Activated CD8-positive, alpha-beta memory T cell treated with anti-CD3 and anti-CD28 coated beads, Interleukin-2, amount 10 ng/mL, durations not matched to agents 7 days and 5 days (primary cell): ENCODE measurements at regions not wholly inside any gene's neighbourhood (a gene's known extent, or its start where the extent isn't known, plus 50 kb on each side); places are given as distances from the start of the nearest gene placed in this dataset.

Experiments used
- ATAC-seq: fragments of 150-1000 bp; cut with Tn5 transposase; one replicate; pipeline ENCODE4 v1.10.0; 2021; ENCODE audit warnings: moderate library complexity
- CTCF ChIA-PET: fragments of 350-600 bp; sonication (Branson Sonifier 250); formaldehyde crosslinking; loops from one replicate; lab custom pipeline; 2021; ENCODE audit warnings: antibody characterized with exemption; lab: Charles Lee
- DNase-seq: peaks from one replicate; pipeline ENCODE4 v3.0.0-alpha.2; 2020
- H3K27ac Mint-ChIP-seq: one replicate; pipeline ENCODE4 v1.8.0; 2021; ENCODE audit warnings: mild to moderate bottlenecking, mixed read lengths
- H3K27me3 Mint-ChIP-seq: one replicate; pipeline ENCODE4 v1.8.0; 2021; ENCODE audit warnings: mixed read lengths
- H3K36me3 Mint-ChIP-seq: one replicate; pipeline ENCODE4 v1.8.0; 2021; ENCODE audit warnings: mild to moderate bottlenecking, mixed read lengths
- H3K4me1 Mint-ChIP-seq: one replicate; pipeline ENCODE4 v1.8.0; 2021; ENCODE audit warnings: mixed read lengths
- H3K4me3 Mint-ChIP-seq: one replicate; pipeline ENCODE4 v1.8.0; 2021; ENCODE audit warnings: mild to moderate bottlenecking, moderate library complexity, mixed read lengths
- H3K9me3 Mint-ChIP-seq: one replicate; pipeline ENCODE4 v1.8.0; 2022; ENCODE audit warnings: low read depth, mixed read lengths

DNA sequence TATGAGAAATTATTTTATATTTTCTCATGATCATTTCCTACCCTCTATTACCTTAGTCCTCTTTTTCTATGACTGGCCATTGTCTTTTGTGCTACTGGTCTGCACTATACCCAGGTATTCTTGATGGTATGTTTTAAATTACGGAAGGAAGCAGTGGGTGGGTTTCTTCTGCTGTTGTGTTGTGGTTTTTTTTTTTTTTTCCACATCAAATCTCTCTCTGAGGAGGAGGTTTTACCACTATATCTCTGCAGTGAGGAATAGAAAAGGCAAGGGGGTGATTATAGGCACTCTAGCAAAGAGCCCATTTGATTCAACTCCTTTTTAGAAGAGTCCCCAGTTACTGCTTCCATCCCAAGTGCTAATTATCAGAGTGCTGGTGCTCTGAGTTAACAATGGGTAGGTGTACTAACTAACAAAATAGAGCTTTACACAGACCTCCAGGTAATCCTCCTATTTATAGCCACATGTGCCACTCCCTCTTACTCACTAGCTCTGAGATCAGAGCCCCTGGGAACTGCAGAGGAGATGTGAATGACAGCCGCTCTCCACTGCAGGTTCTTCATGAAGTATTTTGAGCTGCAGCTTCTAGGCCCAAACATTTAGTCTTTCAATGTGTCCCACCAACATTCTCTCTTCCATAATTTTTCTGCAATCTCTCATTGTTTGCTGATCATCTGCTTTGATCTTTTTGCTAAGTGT is 301.6 kb upstream of the GULP1 start:
- Mint-ChIP-seq H3K27me3 (no peaks in the 10 kb centered on the region), H3K9me3 (no peaks in the 10 kb centered on the region), H3K4me1 (peaks cover 5% of the 10 kb centered on the region), H3K36me3 (no peaks in the 10 kb centered on the region), H3K4me3 (no peak overlapping the region), H3K27ac (no peak overlapping the region)
- CTCF ChIA-PET, result no interaction called here
- DNase-seq (no peak), ATAC-seq (no peak)

DNA sequence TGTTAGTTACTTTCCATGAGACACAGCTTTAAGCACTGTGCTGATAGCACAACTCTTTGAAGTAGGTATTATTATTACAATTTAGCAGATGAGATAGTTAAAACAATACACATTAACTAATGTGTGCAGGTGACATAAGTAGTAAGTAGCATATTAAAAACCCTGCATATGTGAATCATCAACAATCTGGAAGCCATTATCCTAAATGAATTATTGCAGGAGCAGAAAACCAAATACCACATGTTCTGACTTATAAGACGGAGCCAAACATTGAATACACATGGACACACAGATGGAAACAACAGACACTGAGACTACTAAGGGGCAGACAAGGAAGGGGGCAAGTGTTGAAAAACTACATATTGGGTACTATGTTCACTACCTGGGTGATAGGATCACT is 300.3 kb upstream of the GULP1 start:
- DNase-seq, result no peak
- Mint-ChIP-seq H3K36me3 (no peaks in the 10 kb centered on the region), H3K9me3 (no peaks in the 10 kb centered on the region), H3K27ac (no peak overlapping the region), H3K4me1 (peaks cover 5% of the 10 kb centered on the region), H3K27me3 (no peaks in the 10 kb centered on the region), H3K4me3 (no peak overlapping the region)
- no peak for ATAC-seq
- CTCF ChIA-PET, result no interaction called here

DNA sequence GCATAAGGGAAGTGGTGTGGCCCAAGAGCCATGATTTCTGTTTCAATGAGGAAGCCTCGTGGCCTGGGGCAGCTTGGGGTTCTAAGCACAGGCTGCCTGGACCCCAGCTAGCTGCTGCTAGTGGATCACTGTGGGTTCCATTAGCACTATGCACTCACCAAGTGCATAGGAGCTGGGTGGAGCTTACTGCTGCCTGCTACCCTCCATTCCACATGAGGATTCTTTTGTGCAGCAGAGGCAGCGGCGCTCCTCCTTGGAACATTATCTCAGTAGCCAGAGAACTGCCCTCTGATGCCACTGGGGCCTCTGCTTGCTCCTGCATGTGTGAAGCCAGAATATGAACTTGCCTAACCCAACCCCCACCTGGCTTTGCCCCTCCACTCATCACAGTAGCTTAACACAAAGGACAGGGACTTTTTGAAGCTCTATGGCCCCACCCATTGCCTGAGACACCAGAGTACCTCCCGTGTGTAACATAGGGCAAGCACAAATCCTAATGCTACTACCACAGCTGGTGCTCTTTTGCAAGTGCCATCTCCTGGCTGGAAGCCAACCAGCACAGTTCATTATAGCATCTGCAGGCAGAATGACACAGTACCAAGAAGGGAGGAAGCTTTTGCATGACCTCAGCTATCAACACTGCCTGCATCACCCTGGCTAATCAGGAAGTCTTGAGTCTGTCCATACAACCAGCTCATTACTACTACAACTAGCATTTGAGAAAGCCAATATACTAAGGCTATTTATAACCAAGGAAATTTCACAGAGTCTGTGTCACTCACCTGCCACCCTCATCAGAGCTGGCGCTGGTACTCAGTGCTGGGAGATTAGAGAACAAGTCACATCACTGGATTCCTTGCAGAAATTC is 297.0 kb upstream of the GULP1 start:
- Mint-ChIP-seq H3K4me3 (no peak overlapping the region), H3K27me3 (no peaks in the 10 kb centered on the region), H3K4me1 (peaks cover 5% of the 10 kb centered on the region), H3K27ac (no peak overlapping the region), H3K9me3 (peaks cover 4% of the 10 kb centered on the region), H3K36me3 (no peaks in the 10 kb centered on the region)
- no peak for ATAC-seq
- CTCF ChIA-PET, result no interaction called here
- DNase-seq, result no peak

DNA sequence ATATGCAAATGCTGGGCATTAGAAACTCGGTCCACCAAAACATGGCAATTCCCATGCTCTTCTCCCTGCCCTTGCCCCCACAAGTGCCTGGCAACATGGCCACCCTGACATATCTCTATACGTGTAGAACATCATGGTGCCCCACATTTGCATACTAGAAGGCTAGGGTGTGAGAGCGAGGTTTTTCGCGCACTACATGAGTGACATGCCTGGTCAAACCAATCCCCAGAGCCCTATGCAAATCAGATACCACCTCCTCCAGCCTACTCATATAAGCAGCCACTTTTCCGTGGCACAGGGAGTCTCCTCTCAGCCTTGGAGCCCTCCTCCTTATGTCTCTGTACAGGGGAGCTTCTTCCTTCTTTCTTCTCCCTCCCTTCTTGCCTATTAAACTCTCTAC is 296.1 kb upstream of the GULP1 start:
- CTCF ChIA-PET, result no interaction called here
- DNase-seq, result no peak
- no peak overlapping the region for H3K4me3 Mint-ChIP-seq
- H3K4me1 Mint-ChIP-seq, result no peaks in the 10 kb centered on the region
- no peaks in the 10 kb centered on the region for H3K36me3 Mint-ChIP-seq
- H3K27ac Mint-ChIP-seq, result no peak overlapping the region
- H3K27me3 Mint-ChIP-seq, result no peaks in the 10 kb centered on the region
- ATAC-seq, result no peak
- peaks cover 4% of the 10 kb centered on the region for H3K9me3 Mint-ChIP-seq

DNA sequence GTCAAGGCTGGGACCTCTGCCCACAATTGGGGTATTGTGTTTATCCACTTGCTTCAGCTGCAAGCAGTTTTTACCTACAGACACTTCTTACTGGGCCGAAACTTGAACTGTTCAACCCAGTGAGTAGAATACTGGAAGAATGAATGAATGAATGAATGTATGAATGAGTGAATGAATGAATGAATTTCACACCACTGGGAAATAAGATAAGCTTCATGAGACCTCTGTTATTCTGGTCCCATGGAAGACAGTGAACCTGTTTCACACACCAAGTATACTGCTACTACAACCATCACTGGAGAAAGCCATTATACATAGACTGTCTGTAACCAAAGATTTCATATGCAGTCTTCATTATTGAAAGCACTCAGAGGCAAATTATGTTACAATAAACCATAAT is 295.0 kb upstream of the GULP1 start:
- Mint-ChIP-seq H3K4me3 (no peak overlapping the region), H3K36me3 (no peaks in the 10 kb centered on the region), H3K4me1 (no peaks in the 10 kb centered on the region), H3K27ac (no peak overlapping the region), H3K27me3 (no peaks in the 10 kb centered on the region), H3K9me3 (peaks cover 4% of the 10 kb centered on the region)
- DNase-seq (no peak), ATAC-seq (no peak)
- CTCF ChIA-PET, result no interaction called here

DNA sequence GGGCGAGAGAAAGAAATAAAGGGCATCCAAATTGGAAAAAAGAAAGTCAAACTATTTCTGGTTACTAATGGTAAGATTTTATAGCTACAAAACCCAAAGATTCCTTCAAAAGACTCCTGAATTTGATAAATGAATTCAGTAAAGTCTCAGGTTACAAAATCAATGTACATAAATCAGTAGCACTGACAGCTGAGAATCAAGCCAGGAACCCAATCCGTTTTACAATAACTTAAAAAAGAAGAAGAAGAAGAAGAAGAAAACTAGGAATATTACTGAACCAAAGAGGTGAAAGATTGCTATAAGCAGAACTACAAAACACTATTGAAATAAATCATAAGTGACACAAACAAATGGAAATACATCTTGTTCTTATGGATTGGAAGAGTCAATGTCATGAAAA is 291.5 kb upstream of the GULP1 start:
- Mint-ChIP-seq H3K27ac (no peak overlapping the region), H3K9me3 (peaks cover 5% of the 10 kb centered on the region), H3K27me3 (no peaks in the 10 kb centered on the region), H3K36me3 (no peaks in the 10 kb centered on the region), H3K4me1 (no peaks in the 10 kb centered on the region), H3K4me3 (no peak overlapping the region)
- ATAC-seq (no peak), DNase-seq (no peak)
- CTCF ChIA-PET, result no interaction called here

DNA sequence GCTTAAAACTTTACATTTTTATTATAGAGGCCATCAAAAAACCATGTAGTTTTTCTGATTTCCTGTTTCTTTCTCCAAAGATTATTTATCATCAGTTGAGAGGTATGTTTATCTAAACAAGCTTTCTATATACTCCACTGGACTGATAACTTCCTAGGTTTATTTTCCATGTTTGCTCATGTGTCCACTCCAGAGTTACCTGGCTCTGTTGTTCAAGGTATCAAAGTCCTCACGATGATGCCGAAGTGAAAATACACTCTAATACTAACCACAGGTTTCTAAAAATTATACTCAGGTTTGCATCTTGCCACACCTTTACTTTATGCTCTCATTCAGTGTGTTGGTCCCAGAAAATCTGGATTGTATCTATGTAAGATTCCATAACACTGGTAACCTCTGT is 287.9 kb upstream of the GULP1 start:
- no peak for DNase-seq
- Mint-ChIP-seq H3K27me3 (no peaks in the 10 kb centered on the region), H3K27ac (no peak overlapping the region), H3K36me3 (no peaks in the 10 kb centered on the region), H3K4me1 (no peaks in the 10 kb centered on the region), H3K9me3 (peaks cover 2% of the 10 kb centered on the region), H3K4me3 (no peak overlapping the region)
- CTCF ChIA-PET, result no interaction called here
- ATAC-seq, result no peak

DNA sequence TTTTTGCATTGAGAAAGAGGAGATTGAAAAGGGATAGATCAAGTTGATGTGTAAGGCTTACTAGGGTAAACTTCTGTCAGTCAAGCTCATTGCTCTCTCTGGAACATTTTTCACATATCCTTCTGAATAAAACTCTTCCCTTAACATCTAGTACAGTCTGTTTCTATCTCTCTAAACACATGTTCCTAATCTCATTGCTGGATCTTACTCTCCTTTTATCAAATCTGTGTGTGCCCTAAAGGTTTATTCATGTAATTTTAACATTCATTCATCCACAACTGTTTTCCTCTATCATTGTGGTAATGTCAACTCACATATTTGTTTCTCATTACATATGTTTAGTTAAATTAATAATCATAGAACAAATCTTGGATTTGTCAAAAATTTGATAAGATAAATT is 277.9 kb upstream of the GULP1 start:
- DNase-seq, result no peak
- Mint-ChIP-seq H3K9me3 (no peaks in the 10 kb centered on the region), H3K4me3 (no peak overlapping the region), H3K27ac (no peak overlapping the region), H3K4me1 (no peaks in the 10 kb centered on the region), H3K27me3 (no peaks in the 10 kb centered on the region), H3K36me3 (no peaks in the 10 kb centered on the region)
- CTCF ChIA-PET, result no interaction called here
- no peak for ATAC-seq

DNA sequence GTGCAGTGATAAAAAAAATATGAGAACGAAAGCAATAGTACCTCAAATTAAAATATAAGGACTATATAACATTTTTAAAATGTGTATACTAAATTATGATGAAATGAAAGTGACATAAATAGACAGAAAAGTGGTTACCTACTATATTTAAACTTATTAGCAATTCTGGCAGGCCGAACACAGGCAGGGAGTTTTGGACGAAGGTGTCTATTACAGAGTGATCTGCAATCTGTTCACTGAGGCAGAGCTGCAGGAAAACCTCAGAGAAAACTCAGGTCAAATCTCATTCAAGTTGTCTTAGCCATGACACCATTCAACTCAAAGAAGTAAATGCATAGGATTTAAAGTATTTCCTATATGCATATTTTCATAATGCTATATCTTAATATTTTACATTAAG is 274.8 kb upstream of the GULP1 start:
- no peak overlapping the region for H3K4me3 Mint-ChIP-seq
- H3K36me3 Mint-ChIP-seq, result no peaks in the 10 kb centered on the region
- no peaks in the 10 kb centered on the region for H3K4me1 Mint-ChIP-seq
- CTCF ChIA-PET, result no interaction called here
- no peaks in the 10 kb centered on the region for H3K27me3 Mint-ChIP-seq
- DNase-seq (no peak), ATAC-seq (no peak)
- peaks cover 3% of the 10 kb centered on the region for H3K9me3 Mint-ChIP-seq
- H3K27ac Mint-ChIP-seq, result no peak overlapping the region

DNA sequence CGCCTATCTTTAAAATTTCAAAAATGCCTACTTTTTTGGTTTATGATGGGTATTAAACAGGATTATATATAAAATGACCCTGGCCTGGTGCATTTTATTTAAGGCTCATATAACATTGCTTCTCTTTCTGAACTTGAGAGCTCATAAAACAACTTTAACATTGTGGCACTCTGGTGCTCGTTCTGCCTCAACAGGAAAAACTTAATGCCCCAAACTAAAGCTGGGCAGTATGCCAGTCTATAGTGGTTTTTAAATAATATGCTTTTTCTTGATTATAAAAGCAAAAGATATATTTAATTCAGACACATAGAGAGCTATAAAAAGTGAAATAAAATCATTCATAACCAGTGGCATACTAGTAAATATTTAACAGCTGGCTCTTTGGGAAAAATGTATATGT is 269.3 kb upstream of the GULP1 start:
- peaks cover 3% of the 10 kb centered on the region for H3K9me3 Mint-ChIP-seq
- no peak overlapping the region for H3K4me3 Mint-ChIP-seq
- H3K36me3 Mint-ChIP-seq, result no peaks in the 10 kb centered on the region
- CTCF ChIA-PET, result no interaction called here
- H3K4me1 Mint-ChIP-seq, result no peaks in the 10 kb centered on the region
- no peak for ATAC-seq
- H3K27ac Mint-ChIP-seq, result no peak overlapping the region
- DNase-seq, result no peak
- no peaks in the 10 kb centered on the region for H3K27me3 Mint-ChIP-seq

DNA sequence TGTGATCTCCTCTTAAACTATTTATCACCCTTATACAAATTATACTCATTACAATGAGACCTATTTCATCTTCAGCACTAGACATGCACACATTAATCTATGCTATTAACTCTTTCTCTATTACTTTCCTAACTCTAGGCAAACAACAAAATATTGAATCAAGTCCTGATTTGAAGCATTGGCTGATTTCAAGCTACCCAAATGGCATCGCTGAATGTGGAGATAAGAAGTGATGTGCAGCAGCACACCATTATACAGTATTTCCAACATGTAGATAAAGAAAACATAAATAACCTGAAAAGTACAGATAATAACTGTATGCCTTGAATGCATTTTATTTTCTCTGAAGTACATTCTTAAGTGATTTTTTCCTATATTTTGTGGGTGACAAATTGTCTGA is 268.6 kb upstream of the GULP1 start:
- no peak for DNase-seq
- Mint-ChIP-seq H3K27me3 (no peaks in the 10 kb centered on the region), H3K27ac (no peak overlapping the region), H3K36me3 (no peaks in the 10 kb centered on the region), H3K9me3 (peaks cover 3% of the 10 kb centered on the region), H3K4me3 (no peak overlapping the region), H3K4me1 (no peaks in the 10 kb centered on the region)
- CTCF ChIA-PET, result no interaction called here
- ATAC-seq, result no peak

DNA sequence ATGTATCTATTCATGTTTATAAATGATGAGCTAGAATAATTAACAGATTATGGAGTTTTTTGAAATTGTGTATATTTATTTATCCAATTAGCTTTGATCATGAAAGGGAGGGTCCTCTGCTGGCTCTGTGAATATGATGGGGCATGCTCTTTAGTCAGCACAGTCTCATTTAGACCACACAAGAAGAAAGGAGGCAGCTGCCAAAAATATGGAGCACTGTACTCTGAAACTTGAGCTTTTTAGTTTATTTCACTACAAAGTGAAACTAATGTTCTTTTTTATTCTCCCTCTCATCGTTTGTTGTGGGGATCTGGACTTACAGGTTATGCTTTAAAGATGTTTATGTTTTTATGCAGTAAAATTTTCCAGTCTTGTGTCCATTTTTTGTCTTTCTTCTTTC is 266.9 kb upstream of the GULP1 start:
- Mint-ChIP-seq H3K27ac (no peak overlapping the region), H3K4me1 (no peaks in the 10 kb centered on the region), H3K4me3 (no peak overlapping the region), H3K27me3 (no peaks in the 10 kb centered on the region), H3K9me3 (peaks cover 3% of the 10 kb centered on the region), H3K36me3 (no peaks in the 10 kb centered on the region)
- CTCF ChIA-PET, result no interaction called here
- DNase-seq, result no peak
- no peak for ATAC-seq

DNA sequence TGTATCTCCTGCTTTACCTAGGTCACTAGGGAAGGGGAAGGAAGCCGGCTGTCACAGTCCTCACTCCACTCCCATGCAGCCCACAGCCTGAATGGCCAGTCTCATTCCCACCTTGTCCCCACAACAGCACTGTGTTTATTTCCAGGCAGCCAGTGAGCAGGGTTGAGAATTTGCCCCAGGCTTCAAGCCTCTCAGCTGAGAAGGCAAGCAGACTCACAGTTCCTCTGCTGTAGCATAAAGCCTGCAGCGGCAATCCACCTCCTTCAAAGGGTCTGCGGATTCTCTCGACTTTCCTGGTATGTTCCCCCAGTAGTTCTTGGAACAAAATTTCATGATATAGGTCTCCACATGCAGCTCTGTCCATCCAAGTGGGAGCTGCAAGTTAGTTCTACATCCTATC is 262.9 kb upstream of the GULP1 start:
- ATAC-seq, result no peak
- Mint-ChIP-seq H3K4me1 (no peaks in the 10 kb centered on the region), H3K27me3 (no peaks in the 10 kb centered on the region), H3K36me3 (no peaks in the 10 kb centered on the region), H3K4me3 (no peak overlapping the region), H3K27ac (no peak overlapping the region), H3K9me3 (no peaks in the 10 kb centered on the region)
- DNase-seq, result no peak
- CTCF ChIA-PET, result no interaction called here

DNA sequence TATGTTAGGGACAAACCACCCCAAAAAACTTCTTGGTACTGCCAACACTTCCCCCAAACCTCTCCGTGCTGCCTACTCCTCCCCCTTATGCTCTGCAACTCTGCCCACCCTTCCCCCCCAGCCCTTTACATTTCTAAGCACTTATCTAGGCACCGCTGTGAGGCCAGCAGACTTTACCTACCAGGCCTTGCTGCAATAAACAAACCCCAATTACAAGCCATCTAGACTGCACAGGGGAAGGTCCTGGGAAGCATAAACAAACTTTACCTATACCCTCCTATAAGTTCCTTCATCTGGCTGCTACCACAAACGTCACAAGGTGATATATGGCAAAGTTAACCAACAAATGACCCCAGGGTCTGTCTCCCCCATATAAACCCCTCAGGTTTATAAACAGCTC is 259.4 kb upstream of the GULP1 start:
- CTCF ChIA-PET, result no interaction called here
- no peak for ATAC-seq
- Mint-ChIP-seq H3K27me3 (no peaks in the 10 kb centered on the region), H3K4me1 (no peaks in the 10 kb centered on the region), H3K36me3 (no peaks in the 10 kb centered on the region), H3K4me3 (no peak overlapping the region), H3K9me3 (no peaks in the 10 kb centered on the region), H3K27ac (no peak overlapping the region)
- DNase-seq, result no peak
